Non-pigmented ciliary epithelial cell (primary cell): ENCODE measurements at regions not wholly inside any gene's neighbourhood (a gene's known extent, or its start where the extent isn't known, plus 50 kb on each side); places are given as distances from the start of the nearest gene placed in this dataset.

ENCODE experiments used
- DNase-seq: peaks from one replicate; pipeline ENCODE4 v3.0.0-alpha.2; 2010; ENCODE audit warnings: low read depth

- DNase-seq = no peak
These were observed 904.1 kb downstream of the KCNMA1 start for GRCh38 chr10:76733441-76733936.

GRCh38 chr10:76732306-76732705, 905.3 kb downstream of the KCNMA1 start:
- no peak for DNase-seq

DNA sequence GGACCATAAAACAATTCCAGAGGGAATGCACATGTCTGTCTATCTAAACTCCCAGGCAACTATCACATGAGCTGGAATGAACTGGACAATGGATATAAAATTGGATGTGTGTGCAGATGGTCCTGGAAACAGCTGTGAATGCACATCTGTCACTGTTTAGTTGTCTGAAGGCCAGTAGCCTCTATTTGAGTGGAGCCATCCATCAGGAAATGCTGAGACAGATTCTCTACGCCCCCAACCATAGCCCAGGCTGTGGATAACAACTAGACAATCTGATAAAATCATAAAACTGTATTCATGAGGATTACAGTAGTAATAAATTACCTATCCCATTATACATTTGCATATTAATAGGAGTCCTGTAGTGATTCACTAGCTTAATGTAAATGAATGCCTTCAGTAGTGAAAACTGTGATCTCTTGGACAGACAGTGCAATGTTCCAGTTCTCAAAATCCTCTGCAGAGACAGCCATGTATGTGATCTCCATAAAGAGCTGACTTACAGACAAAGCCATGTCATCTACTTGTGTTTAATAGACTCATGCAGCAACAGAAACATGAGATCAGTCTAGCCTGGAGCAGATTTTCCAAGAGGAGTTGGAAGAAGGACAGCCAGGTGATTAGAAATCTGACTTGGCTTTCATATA, 907.6 kb downstream of the KCNMA1 start:
- no peak for DNase-seq

- no peak for DNase-seq
These were observed 908.3 kb downstream of the KCNMA1 start for GRCh38 chr10:76729346-76729745.

- DNase-seq = no peak
These were observed 910.6 kb downstream of the KCNMA1 start for GRCh38 chr10:76727038-76727437.

- no peak for DNase-seq
These were observed 913.8 kb downstream of the KCNMA1 start for GRCh38 chr10:76723844-76724243.

GRCh38 chr10:76721891-76722505, 915.6 kb downstream of the KCNMA1 start:
- no peak for DNase-seq

DNA sequence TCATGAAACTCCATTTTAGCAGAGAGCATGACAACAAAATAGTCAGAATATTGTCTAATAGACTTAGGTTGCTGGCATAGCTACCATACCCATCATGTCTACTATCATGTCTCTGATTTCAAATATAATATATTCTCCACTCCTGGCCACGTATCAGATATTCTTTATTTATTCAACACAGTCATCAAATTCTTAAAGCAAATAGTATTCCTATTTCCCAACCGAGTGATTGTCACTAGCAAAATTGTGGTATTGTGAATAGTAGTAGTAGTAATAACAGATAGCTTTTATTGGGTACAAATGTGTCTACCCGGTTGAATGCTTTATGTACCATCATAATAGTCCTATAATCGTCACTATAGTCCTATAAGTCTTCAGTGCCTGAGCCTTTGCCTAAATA, 918.6 kb downstream of the KCNMA1 start:
- no peak for DNase-seq

- peak; percentile 60 for DNase-seq
These were observed 920.5 kb downstream of the KCNMA1 start for GRCh38 chr10:76717141-76717540.

GRCh38 chr10:76711222-76711997, 926.2 kb downstream of the KCNMA1 start:
- DNase-seq = no peak

DNA sequence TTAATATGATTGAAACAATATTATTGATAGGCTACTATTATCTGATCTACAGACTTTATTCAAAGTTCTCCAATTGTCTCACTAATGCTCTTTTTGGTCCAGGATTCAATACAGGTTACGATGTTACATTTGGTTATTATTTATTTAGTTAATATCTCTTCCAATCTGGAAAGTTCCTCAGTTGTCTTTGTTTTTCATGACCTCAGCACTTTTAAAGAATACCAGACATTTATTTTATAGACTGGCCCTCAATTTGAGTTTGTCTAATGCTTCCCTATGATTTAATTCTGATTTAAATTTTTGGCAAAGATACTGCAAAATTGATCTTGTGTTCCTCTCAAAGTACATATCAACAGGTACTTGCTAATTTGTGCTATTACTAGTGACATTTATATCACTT, 937.4 kb downstream of the KCNMA1 start:
- no peak for DNase-seq

GRCh38 chr10:76697923-76698322, 939.7 kb downstream of the KCNMA1 start:
- DNase-seq = no peak

DNA sequence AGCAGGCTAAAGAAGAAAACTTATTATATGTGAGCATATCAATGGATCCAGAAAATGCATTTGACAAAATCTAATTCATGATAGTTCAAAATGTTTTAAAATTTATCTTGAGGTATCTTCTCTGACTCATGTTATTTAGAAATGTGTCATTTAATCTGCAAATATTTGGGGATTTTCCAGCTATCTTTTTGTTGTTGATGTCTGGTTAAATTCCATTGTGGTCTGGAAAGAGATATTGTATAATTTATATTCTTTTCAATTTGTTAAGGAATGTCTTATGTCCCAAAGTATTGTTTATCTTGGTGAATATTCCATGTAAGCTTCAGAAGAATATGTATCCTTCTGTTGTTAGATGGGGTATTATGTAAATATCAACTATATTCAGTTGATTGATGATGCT, 942.5 kb downstream of the KCNMA1 start:
- no peak for DNase-seq

GRCh38 chr10:76686201-76686600, 951.4 kb downstream of the KCNMA1 start:
- DNase-seq = no peak

DNA sequence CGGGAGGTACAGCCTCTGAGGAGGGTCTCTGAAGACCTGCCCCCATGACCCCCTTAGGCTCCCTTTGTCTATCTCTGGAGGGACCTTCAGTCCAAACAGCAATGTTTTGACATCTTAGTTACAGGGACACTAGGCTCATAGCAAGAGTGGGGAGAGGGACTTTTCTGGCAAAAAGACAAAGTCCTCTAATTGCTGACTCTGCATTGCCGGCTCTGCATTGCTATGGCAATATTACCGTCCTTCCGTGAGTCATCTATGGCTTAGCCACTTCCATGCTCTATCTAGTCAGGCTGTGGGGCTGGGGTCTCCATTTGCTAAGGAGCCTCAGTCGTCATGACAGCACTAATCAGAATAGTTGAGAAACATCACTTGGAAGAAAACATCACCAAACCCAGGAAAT, 952.6 kb downstream of the KCNMA1 start:
- DNase-seq = no peak

- DNase-seq = no peak
These were observed 956.5 kb downstream of the KCNMA1 start for GRCh38 chr10:76681153-76681552.

DNA sequence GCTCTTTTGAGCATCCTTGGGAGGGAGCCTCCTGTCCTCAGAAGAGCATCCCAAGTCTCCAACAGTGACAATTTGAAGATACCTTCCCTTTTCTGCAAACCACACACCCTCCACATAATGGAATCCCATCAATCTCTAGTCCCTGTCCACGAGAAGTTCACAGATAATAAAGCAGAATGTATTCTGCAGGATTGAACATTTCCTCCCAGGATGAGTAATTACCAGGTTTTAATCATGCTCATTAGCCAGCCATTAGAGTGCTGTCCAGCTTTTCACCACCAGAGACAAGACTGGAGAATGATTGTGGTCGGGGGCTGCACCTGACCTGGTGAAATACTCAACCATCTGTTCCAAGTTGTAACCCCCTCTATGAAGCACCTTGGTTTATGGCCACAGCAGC, 958.6 kb downstream of the KCNMA1 start:
- no peak for DNase-seq

GRCh38 chr10:76675951-76676587, 961.5 kb downstream of the KCNMA1 start:
- DNase-seq = no peak

DNA sequence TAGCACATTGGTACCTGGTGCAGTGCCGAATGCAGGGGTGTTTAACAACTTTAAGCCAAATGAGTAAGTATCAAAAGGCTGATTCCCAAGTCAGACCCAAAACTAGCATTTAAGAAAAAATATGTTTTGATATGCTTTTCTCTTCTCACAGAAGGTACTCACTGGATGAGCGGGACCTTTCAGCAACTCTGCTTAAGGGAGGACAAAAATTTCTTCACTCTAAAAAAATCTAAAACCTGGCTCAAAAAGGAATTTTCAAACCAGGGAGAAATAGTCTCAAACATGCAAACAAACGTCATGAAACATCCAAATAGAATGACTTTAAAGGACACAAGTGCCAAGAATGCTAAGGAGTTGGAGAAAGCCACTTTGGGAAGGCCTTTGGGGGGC, 962.1 kb downstream of the KCNMA1 start:
- DNase-seq = no peak

DNA sequence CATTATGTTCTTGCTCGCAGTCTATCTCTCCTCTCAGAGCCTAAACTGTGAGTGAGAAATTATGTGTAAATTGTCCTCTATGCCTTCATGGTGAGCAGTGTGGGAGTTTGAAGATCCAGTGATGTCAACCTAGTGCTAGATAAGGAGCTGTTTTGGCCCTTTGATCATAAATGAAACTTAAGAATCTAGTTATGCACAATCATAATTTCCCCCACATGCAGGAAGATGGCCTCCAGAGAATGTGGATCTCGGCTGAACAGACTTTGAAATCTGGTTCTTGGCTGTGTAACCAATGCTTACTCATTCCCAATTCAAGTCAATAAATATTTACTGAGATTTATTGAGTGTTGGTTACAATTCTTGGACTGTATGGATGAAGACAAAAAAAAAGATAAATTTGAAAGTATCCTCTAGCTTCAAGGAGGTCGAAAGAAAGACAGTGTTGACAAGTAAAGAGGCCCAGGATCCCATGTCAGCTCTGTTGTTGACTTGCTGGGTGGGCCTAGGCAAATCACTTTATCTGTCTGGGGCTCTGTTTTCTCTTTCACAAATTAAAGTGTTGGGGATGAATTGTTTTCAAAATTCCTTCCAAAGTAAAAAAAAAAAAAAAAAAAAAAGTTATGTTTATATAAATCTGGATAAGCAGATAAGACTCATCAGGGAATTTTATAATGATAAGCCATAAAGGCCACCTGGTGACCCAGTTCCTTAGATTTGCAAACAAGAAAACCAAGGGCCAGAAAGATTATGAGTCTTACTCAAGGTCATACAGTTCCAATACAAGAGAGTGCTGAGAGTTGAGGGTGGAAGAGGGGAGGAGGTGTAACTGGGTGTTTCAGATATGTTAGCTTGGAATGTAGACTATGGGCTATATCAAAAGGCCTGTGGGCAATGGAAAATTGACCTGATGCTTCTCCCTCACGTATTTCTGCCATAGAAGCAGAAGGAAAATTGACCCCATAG, 969.9 kb downstream of the KCNMA1 start:
- no peak for DNase-seq

GRCh38 chr10:76666891-76667290, 970.7 kb downstream of the KCNMA1 start:
- no peak for DNase-seq

GRCh38 chr10:76665029-76665428, 972.6 kb downstream of the KCNMA1 start:
- DNase-seq = no peak
